Psoas muscle (tissue), 7 donors: ENCODE measurements at regions not wholly inside any gene's neighbourhood (a gene's known extent, or its start where the extent isn't known, plus 50 kb on each side); places are given as distances from the start of the nearest gene placed in this dataset.

Source experiments
- ATAC-seq, 4 donors: fragments of 200-7000 bp; cut with Tn5 transposase; one replicate each; pipeline ENCODE4 v1.9.1; 2020; ENCODE audit warnings: moderate library complexity in 3 of 4, mild to moderate bottlenecking in 2 of 4
- DNase-seq, 2 donors: peaks; one replicate each; pipeline ENCODE4 v3.0.0-alpha.2; 2020
- H3K27ac ChIP-seq: fragments of 200-600 bp; one replicate; pipeline ENCODE4 v1.8.0; 2022
- H3K27me3 ChIP-seq, 3 donors: fragments of 200-600 bp in 1 of 3; one replicate each; pipeline versions ENCODE4 v1.6.1 to v1.8.0; 2013 to 2022; ENCODE audit warnings: low read length in 2 of 3, mild to moderate bottlenecking in 2 of 3, moderate library complexity in 1 of 3; ENCODE audit not compliant: insufficient read depth in 3 of 3
- H3K36me3 ChIP-seq, 2 donors: fragments of 200-600 bp in 1 of 2; one replicate each; pipeline versions ENCODE4 v1.6.1 to v1.8.0; 2013 to 2022; ENCODE audit warnings: low read depth in 1 of 2, mild to moderate bottlenecking in 1 of 2, moderate library complexity in 1 of 2; ENCODE audit not compliant: insufficient read depth in 1 of 2
- H3K4me1 ChIP-seq: fragments of 200-600 bp; one replicate; pipeline ENCODE4 v1.8.0; 2022
- H3K4me3 ChIP-seq: fragments of 200-600 bp; one replicate; pipeline ENCODE4 v1.8.0; 2022; ENCODE audit warnings: mild to moderate bottlenecking
- H3K9me3 ChIP-seq: fragments of 200-600 bp; one replicate; pipeline ENCODE4 v1.8.0; 2022
- CTCF ChIP-seq: fragments of 200-600 bp; IDR thresholded peaks from one replicate; pipeline ENCODE4 v1.8.0; 2022; ENCODE audit warnings: antibody characterized with exemption
- WGBS, 3 donors: extraction: QIAGEN DNeasy Blood & Tissue Kit; methylation state at CpG; one replicate each; pipeline versions ENCODE4 v1.1.6 to v1.1.7; 2013; 5-methylcytosine and 5-hydroxymethylcytosine counted together
- intact Hi-C, 2 donors: fragments of 100-400 bp; cut with DNase I; formaldehyde crosslinking; loops; one replicate each; pipeline versions ENCODE4 v1.11.0 to v1.14.2; 2022
- donor health status: healthy with polysubstance abuse.
- donor health status: DM: no; HTN: no; CAD: no; lungs with moderate emphysema.
- donor health status: Bipolar disorder and iron deficiency.
- donor health status: healthy.
- donor health status: DM: yes; HTN: yes; CAD: no.
- donor health status: DM: no; HTN: no; CAD: no.
- donor health status: DM: yes; HTN: yes; CAD: no.

DNA sequence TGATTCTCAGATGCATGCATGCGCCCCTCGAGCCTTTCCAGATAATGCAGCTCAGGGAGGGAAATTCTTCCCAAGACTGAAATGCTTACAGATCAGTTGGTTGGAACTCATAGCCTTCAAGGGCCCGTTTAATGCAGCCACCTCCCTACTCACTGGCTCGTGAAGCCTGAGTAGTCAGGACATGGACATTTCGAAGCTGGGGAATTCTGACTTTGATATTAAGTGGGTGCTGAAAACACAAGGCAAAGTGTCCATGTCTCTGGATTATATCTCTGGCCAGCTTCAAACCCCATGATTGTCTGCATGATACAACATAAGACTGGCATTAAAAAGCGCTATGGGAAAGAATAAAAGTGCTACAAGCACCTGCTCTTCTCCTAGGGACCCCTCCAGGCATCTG is 207.5 kb downstream of the HERPUD2 start:
- WGBS, 3 donors: 63 to 77% (median 67%) methylated on average over 6 of the region's 6 CpGs
- H3K9me3 ChIP-seq: no peaks in the 10 kb centered on the region
- no peak for DNase-seq

GRCh38 chr7:35485436-35485835 is 209.5 kb downstream of the HERPUD2 start:
- ATAC-seq (no peak), DNase-seq (no peak)
- no peak overlapping the region for H3K4me3 ChIP-seq
- 30 to 36% (median 31%) methylated on average over 6 of the region's 6 CpGs for WGBS, 3 donors
- H3K27me3 ChIP-seq: peaks cover 0 to 2% (median 0%) of the 10 kb centered on the region in 3 donors
- H3K4me1 ChIP-seq: no peaks in the 10 kb centered on the region
- no peak overlapping the region for H3K27ac ChIP-seq
- no peaks in the 10 kb centered on the region for H3K36me3 ChIP-seq
- intact Hi-C loops: no loop called here
- no peaks in the 10 kb centered on the region for H3K9me3 ChIP-seq
- no peak for TF ChIP-seq CTCF

More for the DNA sequence above, 207.5 kb downstream of the HERPUD2 start:
- Histone ChIP-seq H3K4me1 (no peaks in the 10 kb centered on the region), H3K27ac (no peak overlapping the region), H3K36me3 (no peaks in the 10 kb centered on the region), H3K27me3 (peaks cover 0 to 2% (median 0%) of the 10 kb centered on the region in 3 donors), H3K4me3 (no peak overlapping the region)
- TF ChIP-seq CTCF: no peak
- intact Hi-C loops: no loop called here
- ATAC-seq: no peak

GRCh38 chr7:35483568-35483967 is 211.4 kb downstream of the HERPUD2 start:
- ATAC-seq (no peak), DNase-seq (no peak)
- Histone ChIP-seq H3K9me3 (no peaks in the 10 kb centered on the region), H3K4me3 (no peak overlapping the region), H3K27ac (no peak overlapping the region), H3K36me3 (no peaks in the 10 kb centered on the region), H3K27me3 (peaks cover 0 to 2% (median 0%) of the 10 kb centered on the region in 3 donors), H3K4me1 (no peaks in the 10 kb centered on the region)
- intact Hi-C loops: no loop called here
- 82 to 96% (median 90%) methylated on average over 2 of the region's 2 CpGs for WGBS, 3 donors
- no peak for TF ChIP-seq CTCF

- H3K4me1 ChIP-seq: no peaks in the 10 kb centered on the region
- no peak for TF ChIP-seq CTCF
- ATAC-seq: no peak
Observed at GRCh38 chr7:35482231-35482630, 212.7 kb downstream of the HERPUD2 start.

GRCh38 chr7:35480806-35481205 is 214.1 kb downstream of the HERPUD2 start:
- WGBS, 3 donors: 47 to 57% (median 49%) methylated on average over 3 of the region's 3 CpGs
- Histone ChIP-seq H3K36me3 (no peaks in the 10 kb centered on the region), H3K9me3 (no peaks in the 10 kb centered on the region), H3K27ac (no peak overlapping the region), H3K4me1 (no peaks in the 10 kb centered on the region), H3K4me3 (no peak overlapping the region), H3K27me3 (peaks cover 0 to 2% (median 0%) of the 10 kb centered on the region in 3 donors)
- no peak for ATAC-seq
- intact Hi-C loops: no loop called here
- TF ChIP-seq CTCF: no peak
- no peak for DNase-seq

More at GRCh38 chr7:35482231-35482630, 212.7 kb downstream of the HERPUD2 start:
- H3K27me3 ChIP-seq: peaks cover 0 to 2% (median 0%) of the 10 kb centered on the region in 3 donors
- no peak overlapping the region for H3K4me3 ChIP-seq
- no peak overlapping the region for H3K27ac ChIP-seq
- no peaks in the 10 kb centered on the region for H3K9me3 ChIP-seq
- H3K36me3 ChIP-seq: no peaks in the 10 kb centered on the region
- intact Hi-C loops: no loop called here
- DNase-seq: no peak
- WGBS, 3 donors: 42 to 53% (median 45%) methylated on average over 5 of the region's 5 CpGs
